ENCODE measurements at regions not wholly inside any gene's neighbourhood (a gene's known extent, or its start where the extent isn't known, plus 50 kb on each side); places are given as distances from the start of the nearest gene placed in this dataset.

- Histone ChIP-seq H3K36me3 (ENCODE audit: insufficient read depth, low read length) (no peaks in the 10 kb centered on the region), H3K4me2 (ENCODE audit: low read depth, low read length, poor library complexity, severe bottlenecking) (no peak overlapping the region), H3K9me3 (ENCODE audit: low read length) (no peaks in the 10 kb centered on the region), H3K27ac (ENCODE audit: low read length) (no peak overlapping the region), H3K4me3 (ENCODE audit: low read length) (no peak overlapping the region), H3K79me2 (ENCODE audit: low read length) (no peaks in the 10 kb centered on the region), H3K4me1 (ENCODE audit: low read length) (no peaks in the 10 kb centered on the region), H3K9ac (ENCODE audit: low read length) (no peak overlapping the region), H3K9me2 (replicated peaks; ENCODE audit: insufficient read depth, low read length) (no peaks in the 10 kb centered on the region), H4K20me1 (ENCODE audit: insufficient read depth, low read depth, low read length) (no peaks in the 10 kb centered on the region), H3K27me3 (ENCODE audit: low read length) (no peaks in the 10 kb centered on the region), H2AFZ (ENCODE audit: low read length) (no peak overlapping the region)
- no peak for DNase-seq
Measured at GRCh38 chr6:95383878-95384277, 193.5 kb upstream of the MANEA start.

GRCh38 chr6:95384988-95385387, 192.3 kb upstream of the MANEA start:
- no peak for DNase-seq
- H3K79me2 ChIP-seq (ENCODE audit: low read length), result no peaks in the 10 kb centered on the region
- no peaks in the 10 kb centered on the region for H3K9me2 ChIP-seq (replicated peaks; ENCODE audit: insufficient read depth, low read length)
- H3K27ac ChIP-seq (ENCODE audit: low read length), result no peak overlapping the region
- H2AFZ ChIP-seq (ENCODE audit: low read length), result no peak overlapping the region
- H3K4me3 ChIP-seq (ENCODE audit: low read length), result no peak overlapping the region
- no peak overlapping the region for H3K4me2 ChIP-seq (ENCODE audit: low read depth, low read length, poor library complexity, severe bottlenecking)
- H3K4me1 ChIP-seq (ENCODE audit: low read length), result no peaks in the 10 kb centered on the region
- H3K9ac ChIP-seq (ENCODE audit: low read length), result no peak overlapping the region
- no peaks in the 10 kb centered on the region for H3K9me3 ChIP-seq (ENCODE audit: low read length)
- H3K36me3 ChIP-seq (ENCODE audit: insufficient read depth, low read length), result no peaks in the 10 kb centered on the region
- H4K20me1 ChIP-seq (ENCODE audit: insufficient read depth, low read depth, low read length), result no peaks in the 10 kb centered on the region
- no peaks in the 10 kb centered on the region for H3K27me3 ChIP-seq (ENCODE audit: low read length)

DNA sequence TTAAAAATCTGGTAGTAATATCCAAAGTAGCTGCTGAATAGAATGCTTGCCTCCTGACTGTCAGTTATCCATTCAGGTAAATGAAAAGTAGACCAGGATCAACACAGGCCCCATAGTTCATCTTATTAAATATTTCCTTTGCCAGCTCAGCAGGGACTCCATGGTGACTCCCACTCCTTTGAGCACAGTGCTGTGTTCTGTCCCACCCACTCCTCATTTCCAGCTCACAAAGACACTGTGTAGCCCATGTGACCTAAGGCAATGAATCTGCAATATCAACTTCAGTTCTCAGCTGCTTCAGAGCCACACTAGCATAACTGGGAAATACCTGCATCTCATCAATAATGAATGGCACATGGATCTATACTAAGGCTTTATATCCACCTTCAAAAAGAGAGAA, 189.5 kb upstream of the MANEA start:
- H4K20me1 ChIP-seq (ENCODE audit: insufficient read depth, low read depth, low read length), result no peaks in the 10 kb centered on the region
- H3K79me2 ChIP-seq (ENCODE audit: low read length), result no peaks in the 10 kb centered on the region
- H3K9me2 ChIP-seq (replicated peaks; ENCODE audit: insufficient read depth, low read length), result no peaks in the 10 kb centered on the region
- H3K9me3 ChIP-seq (ENCODE audit: low read length), result no peaks in the 10 kb centered on the region
- H3K27ac ChIP-seq (ENCODE audit: low read length), result no peak overlapping the region
- H3K9ac ChIP-seq (ENCODE audit: low read length), result no peak overlapping the region
- no peaks in the 10 kb centered on the region for H3K27me3 ChIP-seq (ENCODE audit: low read length)
- no peak overlapping the region for H3K4me3 ChIP-seq (ENCODE audit: low read length)
- H2AFZ ChIP-seq (ENCODE audit: low read length), result no peak overlapping the region
- H3K4me1 ChIP-seq (ENCODE audit: low read length), result no peaks in the 10 kb centered on the region
- H3K4me2 ChIP-seq (ENCODE audit: low read depth, low read length, poor library complexity, severe bottlenecking), result no peak overlapping the region
- H3K36me3 ChIP-seq (ENCODE audit: insufficient read depth, low read length), result no peaks in the 10 kb centered on the region
- DNase-seq, result no peak

GRCh38 chr6:95404777-95405176, 172.6 kb upstream of the MANEA start:
- H4K20me1 ChIP-seq (ENCODE audit: insufficient read depth, low read depth, low read length), result no peaks in the 10 kb centered on the region
- H3K9me2 ChIP-seq (replicated peaks; ENCODE audit: insufficient read depth, low read length), result no peaks in the 10 kb centered on the region
- H2AFZ ChIP-seq (ENCODE audit: low read length), result no peak overlapping the region
- H3K27ac ChIP-seq (ENCODE audit: low read length), result no peak overlapping the region
- no peak overlapping the region for H3K9ac ChIP-seq (ENCODE audit: low read length)
- DNase-seq, result no peak
- no peaks in the 10 kb centered on the region for H3K36me3 ChIP-seq (ENCODE audit: insufficient read depth, low read length)
- H3K4me1 ChIP-seq (ENCODE audit: low read length), result no peaks in the 10 kb centered on the region
- no peaks in the 10 kb centered on the region for H3K9me3 ChIP-seq (ENCODE audit: low read length)
- H3K27me3 ChIP-seq (ENCODE audit: low read length), result no peaks in the 10 kb centered on the region
- H3K4me2 ChIP-seq (ENCODE audit: low read depth, low read length, poor library complexity, severe bottlenecking), result no peak overlapping the region
- H3K79me2 ChIP-seq (ENCODE audit: low read length), result no peaks in the 10 kb centered on the region
- no peak overlapping the region for H3K4me3 ChIP-seq (ENCODE audit: low read length)

- Histone ChIP-seq H3K9ac (ENCODE audit: low read length) (no peak overlapping the region), H3K36me3 (ENCODE audit: insufficient read depth, low read length) (no peaks in the 10 kb centered on the region), H3K27ac (ENCODE audit: low read length) (no peak overlapping the region), H3K9me2 (replicated peaks; ENCODE audit: insufficient read depth, low read length) (no peaks in the 10 kb centered on the region), H3K4me3 (ENCODE audit: low read length) (no peak overlapping the region), H3K4me1 (ENCODE audit: low read length) (no peaks in the 10 kb centered on the region), H3K9me3 (ENCODE audit: low read length) (no peaks in the 10 kb centered on the region), H3K27me3 (ENCODE audit: low read length) (no peaks in the 10 kb centered on the region), H4K20me1 (ENCODE audit: insufficient read depth, low read depth, low read length) (no peaks in the 10 kb centered on the region), H3K79me2 (ENCODE audit: low read length) (no peaks in the 10 kb centered on the region), H2AFZ (ENCODE audit: low read length) (no peak overlapping the region), H3K4me2 (ENCODE audit: low read depth, low read length, poor library complexity, severe bottlenecking) (no peak overlapping the region)
- no peak for DNase-seq
Measured at GRCh38 chr6:95408111-95408510, 169.2 kb upstream of the MANEA start.

DNA sequence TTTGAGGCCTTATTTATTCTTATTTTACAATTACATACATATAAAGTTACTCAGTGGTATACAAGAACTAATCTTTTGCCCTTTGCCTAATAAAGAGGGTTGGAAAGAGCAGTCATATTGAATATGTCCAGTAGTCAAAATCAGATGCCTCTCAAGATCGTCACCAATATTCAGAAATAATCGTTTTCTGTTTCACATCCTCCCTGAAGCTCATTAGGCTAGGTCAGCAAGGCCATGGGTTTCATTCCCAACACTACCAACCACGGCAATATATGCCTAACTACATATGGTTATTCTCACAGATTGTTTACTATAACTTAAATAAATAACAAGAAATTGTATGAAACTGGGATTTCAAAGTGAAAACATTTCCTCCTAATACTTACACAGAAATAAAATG, 167.2 kb upstream of the MANEA start:
- no peak overlapping the region for H2AFZ ChIP-seq (ENCODE audit: low read length)
- no peaks in the 10 kb centered on the region for H4K20me1 ChIP-seq (ENCODE audit: insufficient read depth, low read depth, low read length)
- H3K36me3 ChIP-seq (ENCODE audit: insufficient read depth, low read length), result no peaks in the 10 kb centered on the region
- H3K9me3 ChIP-seq (ENCODE audit: low read length), result no peaks in the 10 kb centered on the region
- no peak overlapping the region for H3K4me3 ChIP-seq (ENCODE audit: low read length)
- no peaks in the 10 kb centered on the region for H3K4me1 ChIP-seq (ENCODE audit: low read length)
- no peak overlapping the region for H3K27ac ChIP-seq (ENCODE audit: low read length)
- H3K79me2 ChIP-seq (ENCODE audit: low read length), result no peaks in the 10 kb centered on the region
- DNase-seq, result no peak
- H3K4me2 ChIP-seq (ENCODE audit: low read depth, low read length, poor library complexity, severe bottlenecking), result no peak overlapping the region
- H3K9me2 ChIP-seq (replicated peaks; ENCODE audit: insufficient read depth, low read length), result no peaks in the 10 kb centered on the region
- H3K27me3 ChIP-seq (ENCODE audit: low read length), result no peaks in the 10 kb centered on the region
- no peak overlapping the region for H3K9ac ChIP-seq (ENCODE audit: low read length)

GRCh38 chr6:95413789-95414188, 163.5 kb upstream of the MANEA start:
- DNase-seq, result no peak
- Histone ChIP-seq H3K9me2 (replicated peaks; ENCODE audit: insufficient read depth, low read length) (no peaks in the 10 kb centered on the region), H3K27me3 (ENCODE audit: low read length) (no peaks in the 10 kb centered on the region), H3K36me3 (ENCODE audit: insufficient read depth, low read length) (no peaks in the 10 kb centered on the region), H3K4me3 (ENCODE audit: low read length) (no peak overlapping the region), H3K79me2 (ENCODE audit: low read length) (no peaks in the 10 kb centered on the region), H3K4me1 (ENCODE audit: low read length) (no peaks in the 10 kb centered on the region), H3K9ac (ENCODE audit: low read length) (no peak overlapping the region), H2AFZ (ENCODE audit: low read length) (no peak overlapping the region), H3K27ac (ENCODE audit: low read length) (no peak overlapping the region), H3K4me2 (ENCODE audit: low read depth, low read length, poor library complexity, severe bottlenecking) (no peak overlapping the region), H4K20me1 (ENCODE audit: insufficient read depth, low read depth, low read length) (no peaks in the 10 kb centered on the region), H3K9me3 (ENCODE audit: low read length) (no peaks in the 10 kb centered on the region)

GRCh38 chr6:95417856-95418255, 159.5 kb upstream of the MANEA start:
- no peaks in the 10 kb centered on the region for H3K9me2 ChIP-seq (replicated peaks; ENCODE audit: insufficient read depth, low read length)
- H3K9ac ChIP-seq (ENCODE audit: low read length), result no peak overlapping the region
- H3K27ac ChIP-seq (ENCODE audit: low read length), result no peak overlapping the region
- H4K20me1 ChIP-seq (ENCODE audit: insufficient read depth, low read depth, low read length), result no peaks in the 10 kb centered on the region
- no peaks in the 10 kb centered on the region; the same call in 1 of the 2 replicates for H3K36me3 ChIP-seq (ENCODE audit: insufficient read depth, low read length)
- H3K4me1 ChIP-seq (ENCODE audit: low read length), result no peaks in the 10 kb centered on the region
- H2AFZ ChIP-seq (ENCODE audit: low read length), result no peak overlapping the region
- H3K27me3 ChIP-seq (ENCODE audit: low read length), result no peaks in the 10 kb centered on the region
- no peak for DNase-seq
- H3K79me2 ChIP-seq (ENCODE audit: low read length), result no peaks in the 10 kb centered on the region
- H3K4me3 ChIP-seq (ENCODE audit: low read length), result no peak overlapping the region
- H3K4me2 ChIP-seq (ENCODE audit: low read depth, low read length, poor library complexity, severe bottlenecking), result no peak overlapping the region
- no peaks in the 10 kb centered on the region; the same call in 1 of the 2 replicates for H3K9me3 ChIP-seq (ENCODE audit: low read length)

DNA sequence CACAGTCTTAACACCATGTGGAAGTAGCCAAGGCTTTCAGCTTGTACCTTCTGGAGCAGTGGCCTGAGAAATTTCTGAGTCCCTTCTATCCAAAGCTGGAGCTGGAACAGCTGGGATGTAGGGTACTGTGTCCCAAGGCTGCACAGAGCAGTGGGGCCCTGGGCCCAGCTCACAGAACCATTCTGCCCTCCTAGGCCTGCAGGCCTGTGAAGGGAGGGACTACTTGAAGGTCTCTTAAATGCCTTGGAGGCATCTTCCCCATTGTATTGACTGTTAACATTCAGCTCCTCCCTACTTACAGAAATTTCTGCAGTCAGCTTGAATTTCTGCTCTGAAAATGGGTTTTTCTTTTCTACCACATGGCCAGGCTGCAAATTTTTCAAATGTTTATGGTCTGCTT, 156.5 kb upstream of the MANEA start:
- Histone ChIP-seq H3K4me2 (ENCODE audit: low read depth, low read length, poor library complexity, severe bottlenecking) (no peak overlapping the region), H3K27ac (ENCODE audit: low read length) (no peak overlapping the region), H3K9me2 (replicated peaks; ENCODE audit: insufficient read depth, low read length) (no peaks in the 10 kb centered on the region), H2AFZ (ENCODE audit: low read length) (no peak overlapping the region), H3K27me3 (ENCODE audit: low read length) (no peaks in the 10 kb centered on the region), H3K4me1 (ENCODE audit: low read length) (peaks cover 5% of the 10 kb centered on the region; the same call in 1 of the 2 replicates), H3K9me3 (ENCODE audit: low read length) (no peaks in the 10 kb centered on the region; the same call in 1 of the 2 replicates), H3K9ac (ENCODE audit: low read length) (no peak overlapping the region), H3K36me3 (ENCODE audit: insufficient read depth, low read length) (no peaks in the 10 kb centered on the region; the same call in 1 of the 2 replicates), H3K4me3 (ENCODE audit: low read length) (no peak overlapping the region), H4K20me1 (ENCODE audit: insufficient read depth, low read depth, low read length) (no peaks in the 10 kb centered on the region), H3K79me2 (ENCODE audit: low read length) (no peaks in the 10 kb centered on the region)
- no peak for DNase-seq

Measured in Karpas-422 (cell line).